ENCODE measurements at regions not wholly inside any gene's neighbourhood (a gene's known extent, or its start where the extent isn't known, plus 50 kb on each side); places are given as distances from the start of the nearest gene placed in this dataset.

DNA sequence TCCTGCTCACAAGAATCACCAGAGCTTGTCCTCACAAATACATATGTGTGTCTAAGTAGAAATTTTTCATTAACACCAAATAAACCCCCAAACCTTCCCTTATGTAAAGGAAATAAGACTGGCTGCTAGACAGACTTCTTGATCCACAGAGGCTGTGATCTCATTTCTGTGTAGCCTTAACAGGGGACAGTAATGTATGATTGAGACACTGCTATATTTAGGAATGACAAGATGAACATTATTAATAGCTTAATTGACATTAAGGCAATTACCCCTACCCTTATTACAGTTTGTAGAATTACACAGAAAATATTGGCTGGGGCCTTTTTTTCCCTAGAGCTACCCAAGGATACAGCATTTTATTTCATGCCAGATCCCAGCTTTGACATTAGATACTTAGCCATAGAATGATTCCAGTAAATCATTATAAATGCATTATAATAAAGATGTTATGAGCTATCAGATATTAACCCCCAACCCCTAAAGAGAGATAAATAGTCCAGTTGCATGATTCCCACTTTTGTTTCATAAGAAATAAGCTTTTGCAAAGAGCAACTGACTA, 392.1 kb upstream of the HNRNPA3 start:
- TF ChIP-seq, protein P1, sequence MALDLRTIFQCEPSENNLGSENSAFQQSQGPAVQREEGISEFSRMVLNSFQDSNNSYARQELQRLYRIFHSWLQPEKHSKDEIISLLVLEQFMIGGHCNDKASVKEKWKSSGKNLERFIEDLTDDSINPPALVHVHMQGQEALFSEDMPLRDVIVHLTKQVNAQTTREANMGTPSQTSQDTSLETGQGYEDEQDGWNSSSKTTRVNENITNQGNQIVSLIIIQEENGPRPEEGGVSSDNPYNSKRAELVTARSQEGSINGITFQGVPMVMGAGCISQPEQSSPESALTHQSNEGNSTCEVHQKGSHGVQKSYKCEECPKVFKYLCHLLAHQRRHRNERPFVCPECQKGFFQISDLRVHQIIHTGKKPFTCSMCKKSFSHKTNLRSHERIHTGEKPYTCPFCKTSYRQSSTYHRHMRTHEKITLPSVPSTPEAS (tag by site-specific recombination; IDR thresholded peaks at IDR 0.05): no peak
- TF ChIP-seq, protein P2, sequence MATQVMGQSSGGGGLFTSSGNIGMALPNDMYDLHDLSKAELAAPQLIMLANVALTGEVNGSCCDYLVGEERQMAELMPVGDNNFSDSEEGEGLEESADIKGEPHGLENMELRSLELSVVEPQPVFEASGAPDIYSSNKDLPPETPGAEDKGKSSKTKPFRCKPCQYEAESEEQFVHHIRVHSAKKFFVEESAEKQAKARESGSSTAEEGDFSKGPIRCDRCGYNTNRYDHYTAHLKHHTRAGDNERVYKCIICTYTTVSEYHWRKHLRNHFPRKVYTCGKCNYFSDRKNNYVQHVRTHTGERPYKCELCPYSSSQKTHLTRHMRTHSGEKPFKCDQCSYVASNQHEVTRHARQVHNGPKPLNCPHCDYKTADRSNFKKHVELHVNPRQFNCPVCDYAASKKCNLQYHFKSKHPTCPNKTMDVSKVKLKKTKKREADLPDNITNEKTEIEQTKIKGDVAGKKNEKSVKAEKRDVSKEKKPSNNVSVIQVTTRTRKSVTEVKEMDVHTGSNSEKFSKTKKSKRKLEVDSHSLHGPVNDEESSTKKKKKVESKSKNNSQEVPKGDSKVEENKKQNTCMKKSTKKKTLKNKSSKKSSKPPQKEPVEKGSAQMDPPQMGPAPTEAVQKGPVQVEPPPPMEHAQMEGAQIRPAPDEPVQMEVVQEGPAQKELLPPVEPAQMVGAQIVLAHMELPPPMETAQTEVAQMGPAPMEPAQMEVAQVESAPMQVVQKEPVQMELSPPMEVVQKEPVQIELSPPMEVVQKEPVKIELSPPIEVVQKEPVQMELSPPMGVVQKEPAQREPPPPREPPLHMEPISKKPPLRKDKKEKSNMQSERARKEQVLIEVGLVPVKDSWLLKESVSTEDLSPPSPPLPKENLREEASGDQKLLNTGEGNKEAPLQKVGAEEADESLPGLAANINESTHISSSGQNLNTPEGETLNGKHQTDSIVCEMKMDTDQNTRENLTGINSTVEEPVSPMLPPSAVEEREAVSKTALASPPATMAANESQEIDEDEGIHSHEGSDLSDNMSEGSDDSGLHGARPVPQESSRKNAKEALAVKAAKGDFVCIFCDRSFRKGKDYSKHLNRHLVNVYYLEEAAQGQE (tag by site-specific recombination; IDR thresholded peaks at IDR 0.05): no peak
- TF ChIP-seq, protein P3, sequence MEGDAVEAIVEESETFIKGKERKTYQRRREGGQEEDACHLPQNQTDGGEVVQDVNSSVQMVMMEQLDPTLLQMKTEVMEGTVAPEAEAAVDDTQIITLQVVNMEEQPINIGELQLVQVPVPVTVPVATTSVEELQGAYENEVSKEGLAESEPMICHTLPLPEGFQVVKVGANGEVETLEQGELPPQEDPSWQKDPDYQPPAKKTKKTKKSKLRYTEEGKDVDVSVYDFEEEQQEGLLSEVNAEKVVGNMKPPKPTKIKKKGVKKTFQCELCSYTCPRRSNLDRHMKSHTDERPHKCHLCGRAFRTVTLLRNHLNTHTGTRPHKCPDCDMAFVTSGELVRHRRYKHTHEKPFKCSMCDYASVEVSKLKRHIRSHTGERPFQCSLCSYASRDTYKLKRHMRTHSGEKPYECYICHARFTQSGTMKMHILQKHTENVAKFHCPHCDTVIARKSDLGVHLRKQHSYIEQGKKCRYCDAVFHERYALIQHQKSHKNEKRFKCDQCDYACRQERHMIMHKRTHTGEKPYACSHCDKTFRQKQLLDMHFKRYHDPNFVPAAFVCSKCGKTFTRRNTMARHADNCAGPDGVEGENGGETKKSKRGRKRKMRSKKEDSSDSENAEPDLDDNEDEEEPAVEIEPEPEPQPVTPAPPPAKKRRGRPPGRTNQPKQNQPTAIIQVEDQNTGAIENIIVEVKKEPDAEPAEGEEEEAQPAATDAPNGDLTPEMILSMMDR (tag by site-specific recombination; IDR thresholded peaks at IDR 0.05): no peak
- TF ChIP-seq ZNF707 (tag by site-specific recombination; IDR thresholded peaks at IDR 0.05) (no peak), ZNF146 (tag by site-specific recombination; IDR thresholded peaks at IDR 0.05) (no peak), ZNF221 (tag by site-specific recombination; IDR thresholded peaks at IDR 0.05; ENCODE audit: borderline replicate concordance) (no peak), ZNF561 (tag by site-specific recombination; IDR thresholded peaks at IDR 0.05; ENCODE audit: borderline replicate concordance) (no peak), ZNF133 (tag by site-specific recombination; IDR thresholded peaks at IDR 0.05) (no peak), HOXD13 (CRISPR knock-in tag; IDR thresholded peaks at IDR 0.05; ENCODE audit: borderline replicate concordance) (no peak)
